ENCODE measurements at regions not wholly inside any gene's neighbourhood (a gene's known extent, or its start where the extent isn't known, plus 50 kb on each side); places are given as distances from the start of the nearest gene placed in this dataset.

DNA sequence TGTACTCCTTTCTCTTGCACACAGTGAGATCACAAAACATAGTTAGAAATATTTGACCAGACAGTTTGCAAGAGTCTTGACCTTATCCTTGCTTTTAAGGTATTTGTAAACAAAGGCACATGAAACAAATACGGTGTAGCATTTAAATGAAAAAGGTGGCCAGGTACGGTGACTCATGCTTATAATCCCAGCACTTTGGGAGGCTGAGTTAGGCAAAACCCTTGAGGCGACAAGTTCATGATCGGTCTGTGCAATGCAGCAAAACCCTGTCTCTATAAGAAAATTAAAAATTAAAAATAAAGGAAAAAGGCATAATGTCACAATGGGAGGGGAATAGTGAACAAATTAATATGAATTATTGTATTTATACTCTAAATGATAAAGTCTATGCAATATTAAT is 109.5 kb upstream of the PIK3C3 start:
- dilution Hi-C loops (cut with MboI; ENCODE audit: extremely low pct_ligation_motif_present, low sequenced_read_pairs): no loop called here
- Histone ChIP-seq H3K9me3 (replicated peaks; ENCODE audit: control insufficient read depth, insufficient read depth, low read length) (no peaks in the 10 kb centered on the region), H3K9ac (replicated peaks; ENCODE audit: extremely low read depth, insufficient read depth, low read length) (no peak overlapping the region), H3K27ac (ENCODE audit: insufficient read depth, low read depth, low read length) (no peak overlapping the region), H3K4me1 (ENCODE audit: control insufficient read depth, extremely low read depth, insufficient read depth, low read length) (no peaks in the 10 kb centered on the region), H3K9me1 (replicated peaks; ENCODE audit: control insufficient read depth, extremely low read depth, insufficient read depth, low read length) (no peaks in the 10 kb centered on the region), H3K36me3 (ENCODE audit: control insufficient read depth in 2 of 2, extremely low read depth in 1 of 2, insufficient read depth in 2 of 2, low read length in 2 of 2) (no peaks in the 10 kb centered on the region), H3K4me3 (replicated peaks in 1 of 3; ENCODE audit: insufficient read depth in 1 of 3, low read depth in 1 of 3, low read length in 3 of 3) (no peak overlapping the region), H3K27me3 (ENCODE audit: control insufficient read depth in 2 of 2, insufficient read depth in 2 of 2, low read length in 2 of 2) (no peaks in the 10 kb centered on the region), H3K4me2 (ENCODE audit: insufficient read depth, low read length) (no peak overlapping the region), H3K79me2 (ENCODE audit: control insufficient read depth, insufficient read depth, low read length) (no peaks in the 10 kb centered on the region), H4K20me1 (replicated peaks; ENCODE audit: control insufficient read depth, extremely low read depth, insufficient read depth, low read length) (no peaks in the 10 kb centered on the region), H2AFZ (ENCODE audit: low read depth, low read length) (no peak overlapping the region)
- TF ChIP-seq FOS (IDR thresholded peaks at IDR 0.05; ENCODE audit: borderline replicate concordance, insufficient read depth, low read length) (no peak), GATA2 (IDR thresholded peaks at IDR 0.05; ENCODE audit: insufficient read depth, insufficient read length, low read depth, low read length) (no peak)
- FAIRE-seq: no peak
- intact Hi-C loops (cut with micrococcal nuclease): no loop called here
- ChIA-PET CTCF (no interaction called here), POLR2A (no interaction called here)
- no peak for DNase-seq (ENCODE audit: low read depth, low spot score)
- BruUV-seq (replicated peaks): no TSS peak

GRCh38 chr18:41842886-41843285 is 112.1 kb upstream of the PIK3C3 start:
- Histone ChIP-seq H3K4me3 (replicated peaks in 1 of 3; ENCODE audit: insufficient read depth in 1 of 3, low read depth in 1 of 3, low read length in 3 of 3) (no peak overlapping the region), H2AFZ (ENCODE audit: low read depth, low read length) (no peak overlapping the region), H3K4me1 (ENCODE audit: control insufficient read depth, extremely low read depth, insufficient read depth, low read length) (no peaks in the 10 kb centered on the region), H3K4me2 (ENCODE audit: insufficient read depth, low read length) (no peak overlapping the region), H3K79me2 (ENCODE audit: control insufficient read depth, insufficient read depth, low read length) (no peaks in the 10 kb centered on the region), H3K9ac (replicated peaks; ENCODE audit: extremely low read depth, insufficient read depth, low read length) (no peak overlapping the region), H3K36me3 (ENCODE audit: control insufficient read depth in 2 of 2, extremely low read depth in 1 of 2, insufficient read depth in 2 of 2, low read length in 2 of 2) (no peaks in the 10 kb centered on the region), H3K27me3 (ENCODE audit: control insufficient read depth in 2 of 2, insufficient read depth in 2 of 2, low read length in 2 of 2) (no peaks in the 10 kb centered on the region), H4K20me1 (replicated peaks; ENCODE audit: control insufficient read depth, extremely low read depth, insufficient read depth, low read length) (no peaks in the 10 kb centered on the region), H3K9me1 (replicated peaks; ENCODE audit: control insufficient read depth, extremely low read depth, insufficient read depth, low read length) (no peaks in the 10 kb centered on the region), H3K27ac (ENCODE audit: insufficient read depth, low read depth, low read length) (no peak overlapping the region), H3K9me3 (replicated peaks; ENCODE audit: control insufficient read depth, insufficient read depth, low read length) (no peaks in the 10 kb centered on the region)
- POLR2A ChIA-PET: no interaction called here
- TF ChIP-seq EZH2 (IDR thresholded peaks at IDR 0.05; ENCODE audit: borderline replicate concordance, low read depth, low read length, severe bottlenecking) (no peak), POLR2A (IDR thresholded peaks at IDR 0.05; ENCODE audit: low read depth, low read length) (no peak), MAX (IDR thresholded peaks at IDR 0.05; ENCODE audit: insufficient read depth, insufficient read length) (no peak), GATA2 (IDR thresholded peaks at IDR 0.05; ENCODE audit: insufficient read depth, insufficient read length, low read depth, low read length) (no peak), FOS (IDR thresholded peaks at IDR 0.05; ENCODE audit: borderline replicate concordance, insufficient read depth, low read length) (no peak), JUN (IDR thresholded peaks at IDR 0.05; ENCODE audit: borderline replicate concordance, insufficient read depth, insufficient read length, low read depth) (no peak), POLR2AphosphoS5 (IDR thresholded peaks at IDR 0.05; ENCODE audit: insufficient read depth, low read depth, low read length) (no peak), MYC (IDR thresholded peaks at IDR 0.05; ENCODE audit: low read depth, low read length) (no peak)
- TF ChIP-seq, protein P1, sequence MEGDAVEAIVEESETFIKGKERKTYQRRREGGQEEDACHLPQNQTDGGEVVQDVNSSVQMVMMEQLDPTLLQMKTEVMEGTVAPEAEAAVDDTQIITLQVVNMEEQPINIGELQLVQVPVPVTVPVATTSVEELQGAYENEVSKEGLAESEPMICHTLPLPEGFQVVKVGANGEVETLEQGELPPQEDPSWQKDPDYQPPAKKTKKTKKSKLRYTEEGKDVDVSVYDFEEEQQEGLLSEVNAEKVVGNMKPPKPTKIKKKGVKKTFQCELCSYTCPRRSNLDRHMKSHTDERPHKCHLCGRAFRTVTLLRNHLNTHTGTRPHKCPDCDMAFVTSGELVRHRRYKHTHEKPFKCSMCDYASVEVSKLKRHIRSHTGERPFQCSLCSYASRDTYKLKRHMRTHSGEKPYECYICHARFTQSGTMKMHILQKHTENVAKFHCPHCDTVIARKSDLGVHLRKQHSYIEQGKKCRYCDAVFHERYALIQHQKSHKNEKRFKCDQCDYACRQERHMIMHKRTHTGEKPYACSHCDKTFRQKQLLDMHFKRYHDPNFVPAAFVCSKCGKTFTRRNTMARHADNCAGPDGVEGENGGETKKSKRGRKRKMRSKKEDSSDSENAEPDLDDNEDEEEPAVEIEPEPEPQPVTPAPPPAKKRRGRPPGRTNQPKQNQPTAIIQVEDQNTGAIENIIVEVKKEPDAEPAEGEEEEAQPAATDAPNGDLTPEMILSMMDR (IDR thresholded peaks at IDR 0.05; ENCODE audit: extremely low read depth in 1 of 2, insufficient read depth in 1 of 2, low read depth in 1 of 2, low read length in 2 of 2): no peak
- CTCF ChIA-PET: no interaction called here
- no peak for DNase-seq (ENCODE audit: low read depth, low spot score)
- dilution Hi-C loops (cut with MboI; ENCODE audit: extremely low pct_ligation_motif_present, low sequenced_read_pairs): no loop called here
- BruUV-seq (replicated peaks): no TSS peak
- intact Hi-C loops (cut with micrococcal nuclease): no loop called here
- no peak for FAIRE-seq

All from endothelial cell of umbilical vein (primary cell).